WTC11 (cell line): ENCODE measurements at regions not wholly inside any gene's neighbourhood (a gene's known extent, or its start where the extent isn't known, plus 50 kb on each side); places are given as distances from the start of the nearest gene placed in this dataset.

Source experiments
- ATAC-seq: fragments of 200-7000 bp; cut with Tn5 transposase; 2 replicates; pipeline ENCODE4 v1.10.0; 2021; ENCODE audit warnings: mild to moderate bottlenecking, moderate library complexity
- CTCF ChIA-PET: fragments of 300-600 bp; sonication (Branson Sonifier 250); formaldehyde crosslinking; loops from one replicate; lab custom pipeline; 2021; ENCODE audit warnings: antibody characterized with exemption; lab: Charles Lee
- POLR2A ChIA-PET: fragments of 350-600 bp; sonication (Branson Sonifier 250); formaldehyde crosslinking; loops from one replicate; lab custom pipeline; 2021; ENCODE audit warnings: antibody characterized with exemption; lab: Charles Lee
- DNase-seq: peaks from one replicate; pipeline ENCODE4 v3.0.0; 2021; ENCODE audit warnings: low spot score
- H3K27ac Mint-ChIP-seq: 2 replicates; pipeline ENCODE4 v1.8.0; 2021; ENCODE audit warnings: mixed read lengths
- H3K27me3 Mint-ChIP-seq: 2 replicates; pipeline ENCODE4 v1.8.0; 2021; ENCODE audit warnings: low read depth, mild to moderate bottlenecking, moderate library complexity, mixed read lengths
- H3K36me3 Mint-ChIP-seq: 2 replicates; pipeline ENCODE4 v1.8.0; 2021; ENCODE audit warnings: mixed read lengths
- H3K4me1 Mint-ChIP-seq: 2 replicates; pipeline ENCODE4 v1.8.0; 2022; ENCODE audit warnings: mixed read lengths
- H3K4me3 Mint-ChIP-seq: 2 replicates; pipeline ENCODE4 v1.8.0; 2021; ENCODE audit warnings: mild to moderate bottlenecking, moderate library complexity, mixed read lengths
- H3K9me3 Mint-ChIP-seq: 2 replicates; pipeline ENCODE4 v1.8.0; 2021; ENCODE audit warnings: mixed read lengths
- ERG ChIP-seq: fragments of 250-450 bp; sonication (Bioruptor Pico); IDR thresholded peaks from 2 replicates; pipeline ENCODE4 v1.8.0; 2021; ENCODE audit warnings: mild to moderate bottlenecking
- ESRRA ChIP-seq: sonication (generic); formaldehyde crosslinking; IDR thresholded peaks from 2 replicates; pipeline ENCODE4 v1.8.1; 2022; ENCODE audit warnings: mild to moderate bottlenecking, missing genetic modification reagents, borderline replicate concordance
- FOXJ3 ChIP-seq: sonication (generic); formaldehyde crosslinking; IDR thresholded peaks from 2 replicates; pipeline ENCODE4 v1.9.0; 2021; ENCODE audit warnings: missing genetic modification reagents, mild to moderate bottlenecking, borderline replicate concordance
- FOXP4 ChIP-seq: sonication (generic); formaldehyde crosslinking; IDR thresholded peaks from 2 replicates; pipeline ENCODE4 v1.8.0; 2022; ENCODE audit warnings: mild to moderate bottlenecking, missing genetic modification reagents
- HMGA2 ChIP-seq: fragments of 250-450 bp; sonication (Bioruptor Pico); IDR thresholded peaks from 2 replicates; pipeline ENCODE4 v1.4.0; 2021; ENCODE audit warnings: mild to moderate bottlenecking, moderate library complexity
- KAT7 ChIP-seq: sonication (generic); formaldehyde crosslinking; IDR thresholded peaks from 2 replicates; pipeline ENCODE4 v1.8.1; 2023; ENCODE audit warnings: missing genetic modification reagents, mild to moderate bottlenecking, borderline replicate concordance
- MYBL2 ChIP-seq: sonication (generic); formaldehyde crosslinking; IDR thresholded peaks from 2 replicates; pipeline ENCODE4 v1.8.1; 2023; ENCODE audit warnings: mild to moderate bottlenecking, moderate library complexity, missing genetic modification reagents
- NFATC4 ChIP-seq: fragments of 250-450 bp; sonication (Bioruptor Pico); IDR thresholded peaks from 2 replicates; pipeline ENCODE4 v1.9.0; 2021; ENCODE audit warnings: mild to moderate bottlenecking
- NFE2L1 ChIP-seq: sonication (generic); formaldehyde crosslinking; IDR thresholded peaks from 2 replicates; pipeline ENCODE4 v1.8.1; 2023; ENCODE audit warnings: missing genetic modification reagents
- SMAD4 ChIP-seq: sonication (generic); formaldehyde crosslinking; IDR thresholded peaks from 2 replicates; pipeline ENCODE4 v1.8.0; 2022; ENCODE audit warnings: mild to moderate bottlenecking, missing genetic modification reagents
- TCF7 ChIP-seq: sonication (generic); formaldehyde crosslinking; IDR thresholded peaks from 2 replicates; pipeline ENCODE4 v1.8.0; 2022; ENCODE audit warnings: mild to moderate bottlenecking, low read depth, missing genetic modification reagents, moderate library complexity
- TP53 ChIP-seq: sonication (generic); formaldehyde crosslinking; IDR thresholded peaks from 2 replicates; pipeline ENCODE4 v1.8.1; 2023; ENCODE audit warnings: mild to moderate bottlenecking, missing genetic modification reagents
- ZNF232 ChIP-seq: sonication (generic); formaldehyde crosslinking; IDR thresholded peaks from 2 replicates; pipeline ENCODE4 v1.8.0; 2022; ENCODE audit warnings: mild to moderate bottlenecking, missing genetic modification reagents
- ZNF263 ChIP-seq: sonication (generic); formaldehyde crosslinking; IDR thresholded peaks from 2 replicates; pipeline ENCODE4 v1.8.1; 2022; ENCODE audit warnings: low read depth, mild to moderate bottlenecking, moderate library complexity, missing genetic modification reagents
- ZNF512 ChIP-seq: sonication (generic); formaldehyde crosslinking; IDR thresholded peaks from 2 replicates; pipeline ENCODE4 v1.8.1; 2022; ENCODE audit warnings: missing genetic modification reagents, borderline replicate concordance
- TF ChIP-seq, protein P1 (sequence below): sonication (generic); formaldehyde crosslinking; IDR thresholded peaks from 2 replicates; pipeline ENCODE4 v1.8.1; 2022; ENCODE audit warnings: mild to moderate bottlenecking, moderate library complexity, missing genetic modification reagents
- TF ChIP-seq, protein P2 (sequence below): sonication (generic); formaldehyde crosslinking; IDR thresholded peaks from 2 replicates; pipeline ENCODE4 v1.8.0; 2022; ENCODE audit warnings: mild to moderate bottlenecking, missing genetic modification reagents
- TF ChIP-seq, protein P3 (sequence below): sonication (generic); formaldehyde crosslinking; IDR thresholded peaks from 2 replicates; pipeline ENCODE4 v1.8.1; 2022; ENCODE audit warnings: mild to moderate bottlenecking, missing genetic modification reagents, moderate library complexity, borderline replicate concordance
- TF ChIP-seq, protein P4 (sequence below): sonication (generic); formaldehyde crosslinking; IDR thresholded peaks from 2 replicates; pipeline ENCODE4 v1.8.0; 2023; ENCODE audit warnings: missing genetic modification reagents, mild to moderate bottlenecking, borderline replicate concordance

DNA sequence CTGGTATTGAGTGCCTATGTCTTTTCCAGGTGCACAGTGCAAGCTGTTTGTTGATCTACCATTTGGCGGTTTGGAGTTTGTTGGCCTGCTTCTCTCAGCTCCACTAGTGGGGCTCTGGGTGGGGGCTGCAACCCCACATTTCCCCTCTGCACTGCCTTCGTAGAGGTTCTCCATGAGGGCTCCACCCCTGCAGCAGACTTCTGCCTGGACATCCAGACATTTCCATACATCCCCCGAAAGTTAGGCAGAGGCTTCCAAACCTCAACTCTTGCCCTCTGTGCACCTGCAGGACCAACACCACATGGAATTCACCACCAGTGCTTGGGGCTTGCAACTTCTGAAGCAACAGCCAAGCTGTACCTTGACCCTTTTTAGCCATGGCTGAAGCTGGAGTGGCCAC, 1024.1 kb downstream of the TMTC2 start:
- CTCF ChIA-PET: no interaction called here

More for the DNA sequence above, 1024.1 kb downstream of the TMTC2 start:
- DNase-seq: no peak
- H3K4me1 Mint-ChIP-seq: no peaks in the 10 kb centered on the region
- H3K27me3 Mint-ChIP-seq: no peaks in the 10 kb centered on the region
- no peak overlapping the region for H3K27ac Mint-ChIP-seq
- H3K9me3 Mint-ChIP-seq: peaks cover 58% of the 10 kb centered on the region
- TF ChIP-seq NFE2L1 (CRISPR knock-in tag) (no peak), ZNF232 (CRISPR knock-in tag) (no peak), ZNF512 (CRISPR knock-in tag) (no peak), ZNF263 (no peak), FOXP4 (CRISPR knock-in tag) (no peak), ESRRA (CRISPR knock-in tag) (no peak), MYBL2 (CRISPR knock-in tag) (no peak), TP53 (no peak), KAT7 (CRISPR knock-in tag) (no peak), TCF7 (CRISPR knock-in tag) (no peak), HMGA2 (CRISPR knock-in tag) (no peak), SMAD4 (CRISPR knock-in tag) (no peak), FOXJ3 (no peak), ERG (CRISPR knock-in tag) (no peak), NFATC4 (CRISPR knock-in tag) (no peak)
- TF ChIP-seq, protein P1, sequence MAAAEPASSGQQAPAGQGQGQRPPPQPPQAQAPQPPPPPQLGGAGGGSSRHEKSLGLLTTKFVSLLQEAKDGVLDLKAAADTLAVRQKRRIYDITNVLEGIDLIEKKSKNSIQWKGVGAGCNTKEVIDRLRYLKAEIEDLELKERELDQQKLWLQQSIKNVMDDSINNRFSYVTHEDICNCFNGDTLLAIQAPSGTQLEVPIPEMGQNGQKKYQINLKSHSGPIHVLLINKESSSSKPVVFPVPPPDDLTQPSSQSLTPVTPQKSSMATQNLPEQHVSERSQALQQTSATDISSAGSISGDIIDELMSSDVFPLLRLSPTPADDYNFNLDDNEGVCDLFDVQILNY (CRISPR knock-in tag): no peak
- TF ChIP-seq, protein P2, sequence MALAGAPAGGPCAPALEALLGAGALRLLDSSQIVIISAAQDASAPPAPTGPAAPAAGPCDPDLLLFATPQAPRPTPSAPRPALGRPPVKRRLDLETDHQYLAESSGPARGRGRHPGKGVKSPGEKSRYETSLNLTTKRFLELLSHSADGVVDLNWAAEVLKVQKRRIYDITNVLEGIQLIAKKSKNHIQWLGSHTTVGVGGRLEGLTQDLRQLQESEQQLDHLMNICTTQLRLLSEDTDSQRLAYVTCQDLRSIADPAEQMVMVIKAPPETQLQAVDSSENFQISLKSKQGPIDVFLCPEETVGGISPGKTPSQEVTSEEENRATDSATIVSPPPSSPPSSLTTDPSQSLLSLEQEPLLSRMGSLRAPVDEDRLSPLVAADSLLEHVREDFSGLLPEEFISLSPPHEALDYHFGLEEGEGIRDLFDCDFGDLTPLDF (CRISPR knock-in tag): no peak
- TF ChIP-seq, protein P3, sequence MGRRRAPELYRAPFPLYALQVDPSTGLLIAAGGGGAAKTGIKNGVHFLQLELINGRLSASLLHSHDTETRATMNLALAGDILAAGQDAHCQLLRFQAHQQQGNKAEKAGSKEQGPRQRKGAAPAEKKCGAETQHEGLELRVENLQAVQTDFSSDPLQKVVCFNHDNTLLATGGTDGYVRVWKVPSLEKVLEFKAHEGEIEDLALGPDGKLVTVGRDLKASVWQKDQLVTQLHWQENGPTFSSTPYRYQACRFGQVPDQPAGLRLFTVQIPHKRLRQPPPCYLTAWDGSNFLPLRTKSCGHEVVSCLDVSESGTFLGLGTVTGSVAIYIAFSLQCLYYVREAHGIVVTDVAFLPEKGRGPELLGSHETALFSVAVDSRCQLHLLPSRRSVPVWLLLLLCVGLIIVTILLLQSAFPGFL (CRISPR knock-in tag): no peak
- TF ChIP-seq, protein P4, sequence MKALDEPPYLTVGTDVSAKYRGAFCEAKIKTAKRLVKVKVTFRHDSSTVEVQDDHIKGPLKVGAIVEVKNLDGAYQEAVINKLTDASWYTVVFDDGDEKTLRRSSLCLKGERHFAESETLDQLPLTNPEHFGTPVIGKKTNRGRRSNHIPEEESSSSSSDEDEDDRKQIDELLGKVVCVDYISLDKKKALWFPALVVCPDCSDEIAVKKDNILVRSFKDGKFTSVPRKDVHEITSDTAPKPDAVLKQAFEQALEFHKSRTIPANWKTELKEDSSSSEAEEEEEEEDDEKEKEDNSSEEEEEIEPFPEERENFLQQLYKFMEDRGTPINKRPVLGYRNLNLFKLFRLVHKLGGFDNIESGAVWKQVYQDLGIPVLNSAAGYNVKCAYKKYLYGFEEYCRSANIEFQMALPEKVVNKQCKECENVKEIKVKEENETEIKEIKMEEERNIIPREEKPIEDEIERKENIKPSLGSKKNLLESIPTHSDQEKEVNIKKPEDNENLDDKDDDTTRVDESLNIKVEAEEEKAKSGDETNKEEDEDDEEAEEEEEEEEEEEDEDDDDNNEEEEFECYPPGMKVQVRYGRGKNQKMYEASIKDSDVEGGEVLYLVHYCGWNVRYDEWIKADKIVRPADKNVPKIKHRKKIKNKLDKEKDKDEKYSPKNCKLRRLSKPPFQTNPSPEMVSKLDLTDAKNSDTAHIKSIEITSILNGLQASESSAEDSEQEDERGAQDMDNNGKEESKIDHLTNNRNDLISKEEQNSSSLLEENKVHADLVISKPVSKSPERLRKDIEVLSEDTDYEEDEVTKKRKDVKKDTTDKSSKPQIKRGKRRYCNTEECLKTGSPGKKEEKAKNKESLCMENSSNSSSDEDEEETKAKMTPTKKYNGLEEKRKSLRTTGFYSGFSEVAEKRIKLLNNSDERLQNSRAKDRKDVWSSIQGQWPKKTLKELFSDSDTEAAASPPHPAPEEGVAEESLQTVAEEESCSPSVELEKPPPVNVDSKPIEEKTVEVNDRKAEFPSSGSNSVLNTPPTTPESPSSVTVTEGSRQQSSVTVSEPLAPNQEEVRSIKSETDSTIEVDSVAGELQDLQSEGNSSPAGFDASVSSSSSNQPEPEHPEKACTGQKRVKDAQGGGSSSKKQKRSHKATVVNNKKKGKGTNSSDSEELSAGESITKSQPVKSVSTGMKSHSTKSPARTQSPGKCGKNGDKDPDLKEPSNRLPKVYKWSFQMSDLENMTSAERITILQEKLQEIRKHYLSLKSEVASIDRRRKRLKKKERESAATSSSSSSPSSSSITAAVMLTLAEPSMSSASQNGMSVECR (CRISPR knock-in tag): no peak
- ATAC-seq: no peak
- peaks cover 49% of the 10 kb centered on the region for H3K36me3 Mint-ChIP-seq
- POLR2A ChIA-PET: no interaction called here
- no peak overlapping the region for H3K4me3 Mint-ChIP-seq
